ENCODE measurements at regions not wholly inside any gene's neighbourhood (a gene's known extent, or its start where the extent isn't known, plus 50 kb on each side); places are given as distances from the start of the nearest gene placed in this dataset.

DNA sequence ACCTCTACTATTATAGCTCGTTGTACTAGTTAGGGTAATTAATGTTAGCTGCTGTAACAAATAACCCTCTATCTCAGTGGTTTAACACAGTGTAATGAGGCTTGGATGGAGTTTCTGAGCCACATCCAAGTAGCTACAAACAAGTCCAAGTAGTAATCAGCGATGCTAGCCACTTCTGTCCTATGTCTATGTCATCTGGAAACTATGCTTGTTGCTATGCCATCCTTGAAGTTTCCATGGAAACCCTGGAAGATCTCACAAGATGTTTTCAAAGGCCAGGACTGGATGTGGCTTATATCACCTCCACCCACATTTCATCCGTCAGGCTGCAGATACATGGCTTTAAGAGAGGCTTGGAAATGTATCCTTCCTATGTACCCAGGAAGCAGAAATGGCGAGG lies 422.1 kb downstream of the AACS start:
- intact Hi-C loops (cut with micrococcal nuclease; ENCODE audit: unreplicated experiment): no loop called here
- Histone ChIP-seq H3K9me3 (ENCODE audit: insufficient read depth, low read depth) (no peaks in the 10 kb centered on the region), H3K4me3 (no peak overlapping the region), H3K36me3 (ENCODE audit: low read depth) (no peaks in the 10 kb centered on the region), H3K4me1 (replicated peaks; ENCODE audit: insufficient read depth) (no peaks in the 10 kb centered on the region), H3K27me3 (ENCODE audit: insufficient read depth, low read depth) (peaks cover 5% of the 10 kb centered on the region; the same call in 1 of the 2 replicates), H4K20me1 (ENCODE audit: insufficient read depth) (no peaks in the 10 kb centered on the region), H3K27ac (no peak overlapping the region), H3K4me2 (no peak overlapping the region), H2AFZ (no peak overlapping the region), H3F3A (ENCODE audit: insufficient read depth, low read depth) (no peaks in the 10 kb centered on the region), H3K79me2 (ENCODE audit: low read depth) (no peaks in the 10 kb centered on the region), H3K9me2 (ENCODE audit: insufficient read depth) (no peaks in the 10 kb centered on the region; the same call in 1 of the 2 replicates)
- TF ChIP-seq, protein P1, sequence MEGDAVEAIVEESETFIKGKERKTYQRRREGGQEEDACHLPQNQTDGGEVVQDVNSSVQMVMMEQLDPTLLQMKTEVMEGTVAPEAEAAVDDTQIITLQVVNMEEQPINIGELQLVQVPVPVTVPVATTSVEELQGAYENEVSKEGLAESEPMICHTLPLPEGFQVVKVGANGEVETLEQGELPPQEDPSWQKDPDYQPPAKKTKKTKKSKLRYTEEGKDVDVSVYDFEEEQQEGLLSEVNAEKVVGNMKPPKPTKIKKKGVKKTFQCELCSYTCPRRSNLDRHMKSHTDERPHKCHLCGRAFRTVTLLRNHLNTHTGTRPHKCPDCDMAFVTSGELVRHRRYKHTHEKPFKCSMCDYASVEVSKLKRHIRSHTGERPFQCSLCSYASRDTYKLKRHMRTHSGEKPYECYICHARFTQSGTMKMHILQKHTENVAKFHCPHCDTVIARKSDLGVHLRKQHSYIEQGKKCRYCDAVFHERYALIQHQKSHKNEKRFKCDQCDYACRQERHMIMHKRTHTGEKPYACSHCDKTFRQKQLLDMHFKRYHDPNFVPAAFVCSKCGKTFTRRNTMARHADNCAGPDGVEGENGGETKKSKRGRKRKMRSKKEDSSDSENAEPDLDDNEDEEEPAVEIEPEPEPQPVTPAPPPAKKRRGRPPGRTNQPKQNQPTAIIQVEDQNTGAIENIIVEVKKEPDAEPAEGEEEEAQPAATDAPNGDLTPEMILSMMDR (conservative IDR thresholded peaks at IDR 0.05): no peak
- TF ChIP-seq EZH2 (IDR thresholded peaks at IDR 0.05; ENCODE audit: low read depth): no peak
- POLR2A ChIA-PET (ENCODE audit: unreplicated experiment): no interaction called here
- BruUV-seq (replicated peaks): no TSS peak
- no peak for DNase-seq
- CTCF ChIA-PET: no interaction called here

DNA sequence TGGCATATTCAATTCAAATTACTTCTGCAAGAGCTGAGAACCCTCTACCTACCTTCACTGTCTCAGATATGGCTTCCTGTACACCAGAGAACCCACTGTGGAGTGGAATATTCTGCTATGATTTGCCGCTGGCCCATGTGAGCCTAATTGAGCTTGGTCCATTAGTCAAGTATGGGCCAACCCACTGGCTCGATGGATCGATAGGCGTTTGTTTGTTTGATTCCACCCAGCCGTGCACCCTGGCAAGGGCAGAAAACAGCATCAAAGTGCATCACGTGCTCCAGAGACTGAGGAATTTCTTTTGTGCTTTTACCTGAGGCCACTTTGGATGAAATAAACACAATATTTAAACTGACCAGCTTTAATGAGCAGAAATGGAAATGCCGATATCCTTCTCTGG lies 426.3 kb downstream of the AACS start:
- no peaks in the 10 kb centered on the region for H3K4me1 ChIP-seq (replicated peaks; ENCODE audit: insufficient read depth)
- no peaks in the 10 kb centered on the region for H4K20me1 ChIP-seq (ENCODE audit: insufficient read depth)
- no peaks in the 10 kb centered on the region for H3K9me2 ChIP-seq (ENCODE audit: insufficient read depth)
- TF ChIP-seq, protein P1 (conservative IDR thresholded peaks at IDR 0.05): no peak
- no peak for TF ChIP-seq EZH2 (IDR thresholded peaks at IDR 0.05; ENCODE audit: low read depth)
- H3K4me3 ChIP-seq: no peak overlapping the region
- no peaks in the 10 kb centered on the region for H3K9me3 ChIP-seq (ENCODE audit: insufficient read depth, low read depth)
- ChIA-PET POLR2A (ENCODE audit: unreplicated experiment) (no interaction called here), CTCF (no interaction called here)
- no peaks in the 10 kb centered on the region for H3K36me3 ChIP-seq (ENCODE audit: low read depth)
- H3K79me2 ChIP-seq (ENCODE audit: low read depth): no peaks in the 10 kb centered on the region
- no peak overlapping the region for H3K4me2 ChIP-seq
- H2AFZ ChIP-seq: no peak overlapping the region
- H3K27me3 ChIP-seq (ENCODE audit: insufficient read depth, low read depth): peaks cover 8% of the 10 kb centered on the region; the same call in 1 of the 2 replicates
- intact Hi-C loops (cut with micrococcal nuclease; ENCODE audit: unreplicated experiment): no loop called here
- no peak overlapping the region for H3K27ac ChIP-seq
- no TSS peak for BruUV-seq (replicated peaks)
- H3F3A ChIP-seq (ENCODE audit: insufficient read depth, low read depth): no peaks in the 10 kb centered on the region
- DNase-seq: no peak

DNA sequence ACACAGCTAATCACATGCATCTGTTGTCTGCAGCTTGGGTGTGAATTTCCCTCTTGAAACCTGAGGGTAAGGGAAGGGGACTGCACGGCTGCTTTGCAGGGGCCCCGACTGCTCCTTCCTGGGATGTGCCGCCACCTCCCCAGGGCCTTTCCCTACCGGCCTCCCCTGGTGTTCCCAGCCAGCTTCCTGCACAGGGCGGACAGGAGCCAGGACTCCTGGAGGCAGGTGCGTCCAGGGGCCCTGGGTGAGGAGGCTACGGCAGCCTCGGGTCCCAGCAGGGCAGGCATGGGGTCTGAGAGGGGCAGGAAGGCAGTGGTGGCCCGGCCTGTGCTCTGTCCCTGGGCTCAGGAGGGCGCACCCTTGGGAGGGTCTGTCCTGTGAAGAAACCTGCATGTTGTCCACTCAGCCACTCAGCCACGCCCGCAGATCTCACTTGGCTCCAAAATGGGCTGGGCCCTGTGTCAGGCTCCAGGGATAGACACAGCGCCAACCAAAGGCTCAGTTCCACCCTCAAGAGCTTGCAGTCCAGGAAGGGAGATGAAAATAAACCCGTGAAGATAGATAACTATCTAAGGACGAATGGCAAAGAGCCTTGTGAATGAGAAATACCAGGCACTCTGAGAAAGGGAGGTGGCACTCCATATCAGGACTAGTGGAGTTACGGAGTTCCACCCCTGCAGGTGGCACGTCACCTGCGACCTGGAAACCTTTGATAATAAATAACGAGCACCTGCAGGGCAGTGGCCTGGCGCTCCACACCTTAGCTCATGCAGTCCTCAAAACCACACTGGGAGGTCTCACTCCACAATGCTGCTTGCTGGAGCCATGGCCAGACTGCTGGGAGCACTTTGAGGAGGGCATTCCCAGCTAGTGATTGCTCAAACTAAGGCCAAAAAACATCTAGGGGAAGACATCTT lies 427.4 kb downstream of the AACS start:
- no TSS peak for BruUV-seq (replicated peaks)
- intact Hi-C loops (cut with micrococcal nuclease; ENCODE audit: unreplicated experiment): no loop called here
- H3K27me3 ChIP-seq (ENCODE audit: insufficient read depth, low read depth): peaks cover 13% of the 10 kb centered on the region; the same call in 1 of the 2 replicates
- no peaks in the 10 kb centered on the region for H3K9me3 ChIP-seq (ENCODE audit: insufficient read depth, low read depth)
- H3K9me2 ChIP-seq (ENCODE audit: insufficient read depth): no peaks in the 10 kb centered on the region
- DNase-seq: no peak
- H2AFZ ChIP-seq: no peak overlapping the region
- no peaks in the 10 kb centered on the region for H3K79me2 ChIP-seq (ENCODE audit: low read depth)
- no peaks in the 10 kb centered on the region for H4K20me1 ChIP-seq (ENCODE audit: insufficient read depth)
- no peak overlapping the region for H3K27ac ChIP-seq
- H3F3A ChIP-seq (ENCODE audit: insufficient read depth, low read depth): no peaks in the 10 kb centered on the region
- H3K36me3 ChIP-seq (ENCODE audit: low read depth): no peaks in the 10 kb centered on the region
- no peak overlapping the region for H3K4me3 ChIP-seq
- H3K4me2 ChIP-seq: no peak overlapping the region
- ChIA-PET POLR2A (ENCODE audit: unreplicated experiment) (no interaction called here), CTCF (no interaction called here)
- TF ChIP-seq, protein P1 (conservative IDR thresholded peaks at IDR 0.05): no peak
- TF ChIP-seq EZH2 (IDR thresholded peaks at IDR 0.05; ENCODE audit: low read depth): no peak
- H3K4me1 ChIP-seq (replicated peaks; ENCODE audit: insufficient read depth): no peaks in the 10 kb centered on the region
